ENCODE measurements at regions not wholly inside any gene's neighbourhood (a gene's known extent, or its start where the extent isn't known, plus 50 kb on each side); places are given as distances from the start of the nearest gene placed in this dataset.
A peak's percentile ranks its signal among the peaks of the same experiment; 100 is the strongest.

DNA sequence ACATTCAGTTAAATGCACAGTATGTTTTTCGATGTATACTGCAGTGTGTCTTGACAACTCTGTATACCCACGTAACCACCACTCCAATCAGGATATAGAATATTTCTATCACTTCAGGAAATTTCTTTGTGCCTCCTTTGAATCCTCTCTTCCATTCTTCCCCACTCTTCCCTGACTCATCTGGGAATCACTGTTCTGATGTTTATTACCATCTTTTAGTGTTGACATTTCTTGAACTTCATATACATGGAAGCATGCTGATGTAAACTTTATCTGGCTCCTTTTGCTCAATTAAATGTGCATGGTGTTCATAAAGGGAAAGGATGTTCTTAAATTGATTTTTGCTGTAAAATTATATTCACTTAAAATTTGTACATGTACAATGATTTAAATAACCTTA is 319.9 kb downstream of the PCDH7 start:
- no peak overlapping the region for H3K4me3 ChIP-seq (ENCODE audit: low read depth, low read length)
- in situ Hi-C loops (cut with HindIII; ENCODE audit: low sequenced_read_pairs), result no loop called here
- DNase-seq (ENCODE audit: low read depth, low spot score), result no peak
- TF ChIP-seq, protein P1, sequence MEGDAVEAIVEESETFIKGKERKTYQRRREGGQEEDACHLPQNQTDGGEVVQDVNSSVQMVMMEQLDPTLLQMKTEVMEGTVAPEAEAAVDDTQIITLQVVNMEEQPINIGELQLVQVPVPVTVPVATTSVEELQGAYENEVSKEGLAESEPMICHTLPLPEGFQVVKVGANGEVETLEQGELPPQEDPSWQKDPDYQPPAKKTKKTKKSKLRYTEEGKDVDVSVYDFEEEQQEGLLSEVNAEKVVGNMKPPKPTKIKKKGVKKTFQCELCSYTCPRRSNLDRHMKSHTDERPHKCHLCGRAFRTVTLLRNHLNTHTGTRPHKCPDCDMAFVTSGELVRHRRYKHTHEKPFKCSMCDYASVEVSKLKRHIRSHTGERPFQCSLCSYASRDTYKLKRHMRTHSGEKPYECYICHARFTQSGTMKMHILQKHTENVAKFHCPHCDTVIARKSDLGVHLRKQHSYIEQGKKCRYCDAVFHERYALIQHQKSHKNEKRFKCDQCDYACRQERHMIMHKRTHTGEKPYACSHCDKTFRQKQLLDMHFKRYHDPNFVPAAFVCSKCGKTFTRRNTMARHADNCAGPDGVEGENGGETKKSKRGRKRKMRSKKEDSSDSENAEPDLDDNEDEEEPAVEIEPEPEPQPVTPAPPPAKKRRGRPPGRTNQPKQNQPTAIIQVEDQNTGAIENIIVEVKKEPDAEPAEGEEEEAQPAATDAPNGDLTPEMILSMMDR (IDR thresholded peaks at IDR 0.05; ENCODE audit: low read depth, low read length), result no peak

DNA sequence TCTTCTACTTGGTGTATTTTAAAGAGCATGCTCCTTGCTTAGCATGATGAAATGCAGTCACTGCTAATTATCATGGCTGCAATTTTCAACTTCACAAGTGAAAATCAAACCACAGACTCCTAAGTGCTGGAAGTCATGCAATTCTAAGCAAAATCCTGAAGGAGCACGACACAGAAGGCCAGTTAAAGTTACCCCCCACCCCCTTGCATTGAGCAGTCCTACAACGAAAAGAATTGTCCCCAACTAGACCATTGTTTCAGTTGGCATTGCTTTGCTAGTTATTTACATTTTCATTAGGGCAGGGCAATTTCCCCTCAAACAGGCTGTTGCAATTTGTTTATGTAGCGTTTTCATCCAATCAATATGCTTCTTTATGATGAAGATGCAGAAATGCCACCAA is 321.2 kb downstream of the PCDH7 start:
- no peak overlapping the region for H3K4me3 ChIP-seq (ENCODE audit: low read depth, low read length)
- DNase-seq (ENCODE audit: low read depth, low spot score), result no peak
- in situ Hi-C loops (cut with HindIII; ENCODE audit: low sequenced_read_pairs), result no loop called here
- TF ChIP-seq, protein P1 (IDR thresholded peaks at IDR 0.05; ENCODE audit: low read depth, low read length), result no peak

DNA sequence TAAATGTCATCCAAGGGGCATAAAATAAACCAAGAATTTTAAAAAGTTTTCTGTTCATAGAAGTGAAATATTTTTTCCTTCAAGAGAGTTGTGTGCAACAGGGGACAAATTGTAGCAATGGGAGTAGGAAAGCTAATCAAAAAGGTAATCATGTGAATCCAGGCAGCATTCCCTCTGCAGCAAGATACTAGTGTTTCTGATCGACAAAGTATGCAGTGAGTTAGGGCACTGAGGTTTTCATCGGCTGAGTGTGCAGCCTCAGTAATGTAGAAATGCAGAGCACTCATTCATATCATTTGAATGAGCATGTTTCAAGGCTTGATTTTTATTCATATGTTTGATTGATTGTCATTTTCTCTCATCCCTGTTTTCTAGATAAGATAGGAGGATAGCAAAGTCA is 321.7 kb downstream of the PCDH7 start:
- TF ChIP-seq, protein P1 (IDR thresholded peaks at IDR 0.05; ENCODE audit: low read depth, low read length), result no peak
- in situ Hi-C loops (cut with HindIII; ENCODE audit: low sequenced_read_pairs), result no loop called here
- no peak overlapping the region for H3K4me3 ChIP-seq (ENCODE audit: low read depth, low read length)
- no peak for DNase-seq (ENCODE audit: low read depth, low spot score)

DNA sequence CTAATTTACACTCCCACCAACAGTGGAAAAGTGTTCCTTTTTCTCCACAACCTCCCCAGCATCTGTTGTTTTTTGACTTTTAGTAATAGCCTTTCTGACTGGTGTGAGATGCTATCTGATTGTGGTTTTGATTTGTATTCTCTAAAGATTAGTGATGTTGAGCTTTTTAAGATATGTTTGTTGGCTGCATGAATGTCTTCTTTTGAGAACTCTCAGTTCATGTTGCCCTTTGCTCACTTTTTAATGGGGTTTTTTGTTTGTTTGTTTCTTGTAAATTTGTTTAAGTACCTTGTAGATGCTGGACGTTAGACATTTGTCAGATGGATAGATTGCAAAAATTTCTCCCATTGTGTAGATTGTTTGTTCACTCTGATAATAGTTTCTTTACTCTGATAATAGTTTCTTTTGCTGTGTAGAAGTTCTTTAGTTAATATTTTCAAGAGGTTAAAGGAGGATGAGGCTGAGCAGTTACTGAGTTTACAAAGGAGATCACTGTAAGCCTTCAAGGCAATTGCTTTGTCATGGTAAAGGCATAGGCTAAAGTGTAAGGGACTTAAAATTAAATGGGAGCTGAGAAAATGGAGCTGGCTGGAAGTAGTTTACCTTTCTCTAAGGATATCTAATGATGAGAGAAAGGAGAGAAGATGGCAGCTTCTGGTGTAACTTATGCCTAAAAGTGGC is 323.4 kb downstream of the PCDH7 start:
- DNase-seq (ENCODE audit: low read depth, low spot score), result no peak
- H3K4me3 ChIP-seq (ENCODE audit: low read depth, low read length), result no peak overlapping the region
- TF ChIP-seq, protein P1 (IDR thresholded peaks at IDR 0.05; ENCODE audit: low read depth, low read length), result no peak
- in situ Hi-C loops (cut with HindIII; ENCODE audit: low sequenced_read_pairs), result no loop called here

DNA sequence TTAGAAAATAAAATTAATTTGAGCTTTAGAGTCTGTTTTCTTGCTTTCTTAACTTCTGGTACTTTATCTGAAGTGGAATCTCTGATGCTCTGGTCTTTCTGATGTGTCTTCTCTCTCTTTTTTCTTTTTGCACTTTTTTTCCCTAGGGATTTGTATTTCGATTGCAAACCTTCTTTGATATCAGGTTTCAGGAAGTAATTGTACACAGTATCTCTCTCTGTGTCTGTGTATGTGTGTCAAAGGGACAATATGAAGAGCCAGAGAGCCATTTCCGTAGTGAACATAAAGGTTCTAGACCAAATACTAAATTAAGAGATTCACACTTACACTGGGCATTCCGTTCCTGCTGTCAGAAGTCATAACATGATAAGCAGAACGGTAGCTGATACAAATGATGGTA is 325.0 kb downstream of the PCDH7 start:
- H3K4me3 ChIP-seq (ENCODE audit: low read depth, low read length), result no peak overlapping the region
- TF ChIP-seq, protein P1 (IDR thresholded peaks at IDR 0.05; ENCODE audit: low read depth, low read length), result no peak
- no peak for DNase-seq (ENCODE audit: low read depth, low spot score)
- in situ Hi-C loops (cut with HindIII; ENCODE audit: low sequenced_read_pairs), result no loop called here

DNA sequence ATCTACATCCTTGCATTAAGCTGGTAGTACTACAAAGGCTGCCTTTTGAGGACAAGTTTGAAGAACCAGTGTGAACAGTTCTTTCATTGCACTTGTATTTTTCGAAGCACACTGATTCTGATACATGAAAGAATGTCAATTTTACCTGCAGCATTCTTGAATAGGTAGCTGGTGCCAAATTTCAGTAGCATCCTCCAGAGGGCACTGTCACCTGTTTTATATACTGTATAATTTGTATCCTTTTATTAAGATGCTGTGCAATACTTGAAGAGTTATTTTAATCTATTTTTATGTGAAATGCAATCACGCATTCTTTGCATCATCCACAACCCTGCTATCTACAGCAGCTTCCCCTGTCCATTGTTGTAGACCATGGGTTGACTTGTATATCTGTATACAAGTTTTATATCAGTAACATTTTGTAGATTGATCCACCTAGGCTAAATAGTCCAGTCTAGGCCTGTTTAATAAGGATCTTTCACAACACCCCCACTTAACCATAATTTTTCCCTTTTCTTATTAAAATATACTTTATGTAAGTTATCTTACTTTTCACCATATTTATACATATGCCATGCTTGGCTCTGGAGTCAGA is 325.7 kb downstream of the PCDH7 start:
- no peak overlapping the region for H3K4me3 ChIP-seq (ENCODE audit: low read depth, low read length)
- DNase-seq (ENCODE audit: low read depth, low spot score), result peak; percentile 45
- TF ChIP-seq, protein P1 (IDR thresholded peaks at IDR 0.05; ENCODE audit: low read depth, low read length), result peak; percentile 57
- in situ Hi-C loops (cut with HindIII; ENCODE audit: low sequenced_read_pairs), result no loop called here

All from astrocyte of the spinal cord (primary cell).